D721Med (cell line): ENCODE measurements at regions not wholly inside any gene's neighbourhood (a gene's known extent, or its start where the extent isn't known, plus 50 kb on each side); places are given as distances from the start of the nearest gene placed in this dataset.

Experiments
- DNase-seq: peaks from one replicate; pipeline ENCODE4 v3.0.0; 2011; ENCODE audit warnings: low spot score; ENCODE audit not compliant: insufficient read length
- FAIRE-seq: peaks from 2 replicates; lab custom pipeline; 2011; peaks lifted over from hg19 to GRCh38; lab: Jason Lieb, UNC
- TF ChIP-seq, protein P1 (sequence below): IDR thresholded peaks from 2 replicates; pipeline ENCODE4 v1.5.1; 2012; ENCODE audit warnings: mild to moderate bottlenecking, control low read depth; ENCODE audit not compliant: insufficient read depth; ENCODE audit errors: missing control alignments

DNA sequence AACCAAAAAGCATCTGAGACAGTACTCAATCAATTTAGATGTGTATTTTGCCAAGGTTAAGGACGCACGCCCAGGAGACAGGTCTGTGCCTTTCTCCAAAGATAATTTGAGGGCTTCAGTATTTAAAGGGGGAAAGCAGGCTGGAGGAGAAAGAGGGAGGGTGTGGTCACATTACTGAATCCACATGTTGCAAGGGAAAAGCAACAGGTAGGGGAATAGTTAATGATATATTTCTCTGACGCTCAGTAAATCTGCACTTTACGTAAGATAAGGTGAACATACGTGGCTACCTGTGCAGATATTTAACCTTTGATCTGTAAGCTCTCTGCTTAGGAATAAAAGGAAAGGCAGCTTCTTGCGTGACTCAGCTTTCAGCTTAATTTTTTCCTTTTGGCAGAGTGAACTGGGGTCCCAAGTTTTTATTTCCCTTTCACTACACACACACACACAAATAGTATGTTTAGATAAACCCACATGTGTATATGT, 443.4 kb downstream of the NTRK2 start:
- DNase-seq (no peak), FAIRE-seq (no peak)
- TF ChIP-seq, protein P1, sequence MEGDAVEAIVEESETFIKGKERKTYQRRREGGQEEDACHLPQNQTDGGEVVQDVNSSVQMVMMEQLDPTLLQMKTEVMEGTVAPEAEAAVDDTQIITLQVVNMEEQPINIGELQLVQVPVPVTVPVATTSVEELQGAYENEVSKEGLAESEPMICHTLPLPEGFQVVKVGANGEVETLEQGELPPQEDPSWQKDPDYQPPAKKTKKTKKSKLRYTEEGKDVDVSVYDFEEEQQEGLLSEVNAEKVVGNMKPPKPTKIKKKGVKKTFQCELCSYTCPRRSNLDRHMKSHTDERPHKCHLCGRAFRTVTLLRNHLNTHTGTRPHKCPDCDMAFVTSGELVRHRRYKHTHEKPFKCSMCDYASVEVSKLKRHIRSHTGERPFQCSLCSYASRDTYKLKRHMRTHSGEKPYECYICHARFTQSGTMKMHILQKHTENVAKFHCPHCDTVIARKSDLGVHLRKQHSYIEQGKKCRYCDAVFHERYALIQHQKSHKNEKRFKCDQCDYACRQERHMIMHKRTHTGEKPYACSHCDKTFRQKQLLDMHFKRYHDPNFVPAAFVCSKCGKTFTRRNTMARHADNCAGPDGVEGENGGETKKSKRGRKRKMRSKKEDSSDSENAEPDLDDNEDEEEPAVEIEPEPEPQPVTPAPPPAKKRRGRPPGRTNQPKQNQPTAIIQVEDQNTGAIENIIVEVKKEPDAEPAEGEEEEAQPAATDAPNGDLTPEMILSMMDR, result no peak

- DNase-seq (no peak), FAIRE-seq (no peak)
- TF ChIP-seq, protein P1, result no peak
These were observed 442.9 kb downstream of the NTRK2 start for GRCh38 chr9:85112391-85112790.

GRCh38 chr9:85108746-85109145, 439.2 kb downstream of the NTRK2 start:
- TF ChIP-seq, protein P1, result no peak
- DNase-seq (no peak), FAIRE-seq (no peak)

GRCh38 chr9:85108229-85108628, 438.7 kb downstream of the NTRK2 start:
- TF ChIP-seq, protein P1, result no peak
- FAIRE-seq (no peak), DNase-seq (no peak)

DNA sequence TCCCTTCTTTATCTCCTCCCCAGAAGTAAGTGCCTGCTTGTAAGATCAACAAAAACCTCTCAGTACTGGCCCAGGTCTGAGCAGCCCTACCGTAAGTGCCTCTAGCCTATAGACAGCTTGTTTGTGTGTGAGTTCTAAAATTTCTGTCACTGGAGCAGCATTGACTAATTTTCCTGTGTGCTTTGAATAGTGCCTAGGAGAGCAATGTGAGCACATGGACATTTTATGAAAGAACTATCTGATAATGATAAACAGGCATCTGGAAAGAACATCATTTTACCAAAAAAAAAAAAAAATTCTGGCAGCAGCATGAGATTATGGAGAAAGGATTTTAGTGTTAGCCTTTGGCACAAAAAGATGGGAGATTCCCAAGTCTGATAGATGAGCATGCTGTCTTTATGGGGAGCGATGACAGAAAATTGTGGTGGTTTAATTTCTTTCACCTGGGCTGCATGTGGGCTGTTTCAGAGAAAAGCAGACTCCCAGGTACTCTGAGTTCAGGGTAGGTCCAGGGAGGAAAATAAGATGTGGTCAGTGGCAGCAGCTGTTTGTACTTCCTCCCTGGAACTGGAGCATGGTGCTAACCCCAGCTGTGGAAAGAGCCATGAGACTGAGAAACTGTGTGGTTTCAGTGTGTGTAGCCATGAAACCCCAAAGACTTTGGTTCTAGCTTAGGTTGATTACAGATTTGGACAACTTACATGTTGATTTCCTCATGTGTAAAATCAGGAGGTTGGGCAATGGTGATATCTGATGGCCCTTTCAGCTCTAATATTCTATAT, 419.9 kb downstream of the NTRK2 start:
- FAIRE-seq, result no peak
- TF ChIP-seq, protein P1, result no peak
- DNase-seq, result no peak

DNA sequence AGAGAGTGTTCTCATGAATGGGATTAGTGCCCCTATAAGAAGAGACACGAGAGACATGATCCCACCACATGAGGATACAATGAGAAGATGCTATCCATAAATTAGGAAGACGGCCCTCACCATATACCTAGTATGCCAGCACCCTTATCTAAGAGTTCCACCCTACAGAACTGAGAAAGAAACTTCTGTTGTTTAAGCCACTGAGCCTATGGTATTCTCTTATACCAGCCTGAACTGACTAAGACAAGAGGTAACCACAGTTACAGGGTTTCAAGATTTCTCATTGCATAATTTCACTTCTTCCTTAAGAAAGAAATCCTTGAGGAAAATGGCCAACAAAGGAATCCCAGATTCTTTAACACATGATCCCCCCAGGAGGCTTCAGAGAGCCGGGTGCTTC, 412.4 kb downstream of the NTRK2 start:
- TF ChIP-seq, protein P1, result no peak
- no peak for FAIRE-seq
- no peak for DNase-seq

DNA sequence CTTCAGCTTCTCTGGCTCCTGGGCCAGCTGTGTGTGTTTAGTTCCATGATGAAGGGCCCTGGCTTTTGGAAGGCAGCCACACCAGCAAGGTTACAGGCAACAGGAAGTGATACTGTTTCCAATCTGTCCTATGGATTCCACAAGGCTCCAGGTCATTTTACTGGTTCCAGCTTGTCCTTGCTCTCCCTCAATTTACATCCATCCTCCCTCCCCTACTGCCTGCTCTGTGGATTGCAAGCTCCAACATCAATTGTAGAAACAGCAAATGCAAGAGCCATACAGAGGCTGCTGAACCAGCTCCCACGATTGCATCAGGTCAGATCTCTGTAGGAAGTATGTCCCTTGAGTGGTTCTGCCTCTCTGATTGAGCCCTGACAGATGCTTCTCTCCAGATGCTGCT, 409.8 kb downstream of the NTRK2 start:
- TF ChIP-seq, protein P1, result no peak
- FAIRE-seq (no peak), DNase-seq (no peak)
